ENCODE measurements at regions not wholly inside any gene's neighbourhood (a gene's known extent, or its start where the extent isn't known, plus 50 kb on each side); places are given as distances from the start of the nearest gene placed in this dataset.
A peak's percentile ranks its signal among the peaks of the same experiment; 100 is the strongest.

- no peak for DNase-seq
Measured at GRCh38 chr6:165864925-165865324, 201.9 kb upstream of the PDE10A start.

GRCh38 chr6:165864218-165864617 lies 201.2 kb upstream of the PDE10A start:
- no peak for DNase-seq

- no peak for DNase-seq
Measured at GRCh38 chr6:165863801-165864200, 200.8 kb upstream of the PDE10A start.

- no peak for DNase-seq
Measured at GRCh38 chr6:165862813-165863212, 199.8 kb upstream of the PDE10A start.

GRCh38 chr6:165861226-165861625 lies 198.2 kb upstream of the PDE10A start:
- no peak for DNase-seq

GRCh38 chr6:165858586-165858985 lies 195.5 kb upstream of the PDE10A start:
- no peak for DNase-seq

- no peak for DNase-seq
Measured at GRCh38 chr6:165855856-165856255, 192.8 kb upstream of the PDE10A start.

- DNase-seq = no peak
Measured at GRCh38 chr6:165854863-165855593, 192.0 kb upstream of the PDE10A start.

- DNase-seq = no peak
Measured at GRCh38 chr6:165854061-165854862, 191.2 kb upstream of the PDE10A start.

GRCh38 chr6:165852676-165853075 lies 189.6 kb upstream of the PDE10A start:
- no peak for DNase-seq

GRCh38 chr6:165850434-165851019 lies 187.5 kb upstream of the PDE10A start:
- peak; percentile 60 for DNase-seq

- DNase-seq = no peak
Measured at GRCh38 chr6:165849534-165850430, 186.7 kb upstream of the PDE10A start.

GRCh38 chr6:165848086-165848426 lies 185.0 kb upstream of the PDE10A start:
- DNase-seq = no peak

- no peak for DNase-seq
Measured at GRCh38 chr6:165847407-165848085, 184.5 kb upstream of the PDE10A start.

GRCh38 chr6:165846123-165846966 lies 183.3 kb upstream of the PDE10A start:
- DNase-seq = no peak

GRCh38 chr6:165845493-165845892 lies 182.5 kb upstream of the PDE10A start:
- DNase-seq = no peak

- no peak for DNase-seq
Measured at GRCh38 chr6:165844801-165845364, 181.8 kb upstream of the PDE10A start.

GRCh38 chr6:165844232-165844631 lies 181.2 kb upstream of the PDE10A start:
- DNase-seq = no peak

GRCh38 chr6:165843568-165844113 lies 180.6 kb upstream of the PDE10A start:
- no peak for DNase-seq

GRCh38 chr6:165843121-165843520 lies 180.1 kb upstream of the PDE10A start:
- DNase-seq = no peak
